NCI-H2227 (cell line): ENCODE measurements at regions not wholly inside any gene's neighbourhood (a gene's known extent, or its start where the extent isn't known, plus 50 kb on each side); places are given as distances from the start of the nearest gene placed in this dataset.

ENCODE experiments used
- DNase-seq: peaks from one replicate; lab custom pipeline; 2025; ENCODE audit not compliant: unreplicated experiment; lab: John Stamatoyannopoulos, UW

- DNase-seq: no peak
Observed at GRCh38 chr20:58600756-58601155, 50.3 kb upstream of the STX16 start.

DNA sequence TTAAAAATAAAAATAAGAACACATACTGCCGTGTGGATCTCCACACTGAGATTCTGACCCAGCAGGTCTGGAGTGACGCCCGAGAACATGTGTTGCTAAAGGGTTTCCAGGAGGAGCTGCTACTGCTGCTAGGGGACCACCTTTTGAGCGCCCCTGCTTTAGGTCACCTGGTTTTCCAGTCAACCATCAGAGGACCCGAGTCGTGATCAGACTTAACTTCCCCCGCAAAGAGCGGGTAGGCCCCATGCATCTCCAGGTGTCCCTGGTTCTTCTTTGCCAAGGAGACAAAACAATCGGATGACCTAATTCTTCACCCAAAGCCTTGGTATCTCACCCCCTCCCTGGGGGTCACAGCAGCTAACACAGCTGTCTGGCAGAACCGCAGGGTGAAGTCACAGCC is 51.1 kb upstream of the STX16 start:
- DNase-seq: no peak

DNA sequence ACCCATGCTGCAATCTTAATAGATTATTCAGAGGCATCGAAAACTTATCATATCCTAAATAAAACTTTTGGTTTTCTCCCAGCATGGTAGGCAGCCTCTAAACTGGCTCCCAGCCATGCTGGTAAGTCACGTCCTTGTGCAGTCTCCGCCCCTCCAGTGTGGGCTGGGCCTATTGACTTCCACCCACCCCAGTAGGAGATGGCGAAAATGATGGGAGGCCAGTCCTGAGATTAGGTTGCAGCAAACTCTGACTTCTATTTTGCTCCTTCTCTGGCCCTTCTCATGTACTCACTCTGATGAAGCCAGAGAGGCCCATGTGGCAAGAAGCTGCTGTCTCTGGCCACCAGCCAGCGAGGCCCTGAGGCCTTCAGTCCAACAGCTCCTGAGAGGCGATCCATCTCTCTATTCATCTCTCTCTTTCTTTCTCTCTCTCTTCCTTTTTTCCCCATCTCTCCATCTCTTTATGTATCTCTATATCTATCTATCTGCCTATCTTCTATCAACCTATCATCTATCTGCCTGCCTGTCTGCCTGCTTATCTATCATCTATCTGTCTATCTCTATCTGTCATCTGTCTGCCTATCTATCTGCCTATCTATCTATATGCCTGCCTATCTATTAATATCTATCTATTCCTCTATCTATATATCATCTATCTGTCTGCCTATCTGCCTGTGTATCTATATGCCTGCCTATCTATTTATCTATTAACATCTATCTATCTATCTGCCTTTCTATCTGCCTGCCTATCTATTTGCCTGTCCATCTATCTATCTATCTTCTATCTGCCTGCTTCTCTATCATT is 52.7 kb upstream of the STX16 start:
- DNase-seq: no peak

DNA sequence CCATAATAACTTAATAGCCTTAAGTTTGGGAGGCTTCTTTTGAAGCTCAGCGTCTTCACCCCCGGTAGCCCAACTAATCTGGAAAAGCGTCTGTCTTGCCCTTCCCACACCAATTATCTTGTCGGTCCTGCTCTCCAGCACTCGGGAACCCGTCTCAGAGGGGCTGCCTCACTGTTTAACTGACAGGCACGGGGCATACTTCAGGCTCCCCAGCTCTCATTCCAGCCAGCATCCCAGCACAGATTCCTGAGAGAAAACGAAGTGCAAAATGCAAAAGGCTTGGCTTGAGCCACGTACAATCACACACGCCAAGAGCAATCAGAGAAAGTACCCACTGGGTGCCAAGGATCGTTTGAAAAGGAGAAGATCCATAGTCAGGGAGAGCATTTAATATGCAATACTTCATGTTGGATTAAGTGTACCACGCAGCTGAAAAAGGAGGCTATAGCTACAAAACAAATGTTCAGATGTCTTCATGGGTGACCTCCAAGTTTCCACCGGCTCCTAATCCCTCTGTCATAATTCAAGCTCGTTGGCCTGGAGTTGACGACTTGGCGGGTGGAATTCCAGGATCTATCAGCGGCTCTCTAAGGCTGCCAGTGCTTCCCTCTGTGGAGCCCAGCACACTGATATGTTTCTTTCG is 53.7 kb upstream of the STX16 start:
- DNase-seq: peak; percentile 59

DNA sequence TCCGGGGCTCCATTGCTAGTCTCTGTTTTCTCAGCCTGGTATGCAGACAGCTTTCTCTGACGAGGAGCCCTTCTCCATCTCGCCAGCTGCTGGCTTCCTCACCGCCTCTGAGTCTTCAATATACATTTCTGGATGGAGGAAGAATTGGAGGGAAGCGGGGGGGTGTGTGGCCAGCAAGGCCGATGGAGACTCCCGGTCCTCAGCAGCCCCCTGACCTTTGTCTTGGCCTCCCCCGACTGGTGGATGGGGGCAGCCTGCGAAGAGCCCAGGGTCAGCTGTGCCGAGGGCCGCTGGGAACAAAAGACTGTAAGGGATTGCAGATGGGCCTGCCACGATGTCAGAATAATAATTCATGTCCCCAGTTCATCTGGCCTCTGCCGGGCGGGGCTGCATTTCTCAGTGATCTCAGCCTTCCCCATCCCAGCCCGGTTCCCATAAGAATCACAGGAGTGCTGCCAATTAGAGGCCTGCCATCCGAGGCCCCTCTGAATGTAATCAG is 54.3 kb upstream of the STX16 start:
- peak; percentile 59 for DNase-seq

DNA sequence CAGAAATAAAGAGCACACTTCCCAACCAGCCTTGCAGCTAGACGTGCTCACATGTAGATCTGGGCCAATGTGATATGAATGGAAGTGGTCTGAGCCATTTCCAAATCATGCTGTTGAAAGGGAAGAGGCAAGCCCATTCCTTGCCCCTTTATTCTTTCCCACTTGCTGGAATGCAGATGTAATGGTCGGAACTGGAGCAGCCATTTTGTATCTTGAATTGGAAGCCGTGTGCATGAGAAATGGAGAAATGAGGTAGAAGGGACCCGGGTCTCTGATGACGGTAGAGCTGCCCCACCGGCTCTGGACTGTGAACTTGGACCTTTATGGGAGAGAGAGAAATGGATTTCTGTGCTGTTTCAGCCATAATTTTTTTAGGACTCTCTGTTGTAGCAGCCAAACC is 54.8 kb upstream of the STX16 start:
- no peak for DNase-seq

DNA sequence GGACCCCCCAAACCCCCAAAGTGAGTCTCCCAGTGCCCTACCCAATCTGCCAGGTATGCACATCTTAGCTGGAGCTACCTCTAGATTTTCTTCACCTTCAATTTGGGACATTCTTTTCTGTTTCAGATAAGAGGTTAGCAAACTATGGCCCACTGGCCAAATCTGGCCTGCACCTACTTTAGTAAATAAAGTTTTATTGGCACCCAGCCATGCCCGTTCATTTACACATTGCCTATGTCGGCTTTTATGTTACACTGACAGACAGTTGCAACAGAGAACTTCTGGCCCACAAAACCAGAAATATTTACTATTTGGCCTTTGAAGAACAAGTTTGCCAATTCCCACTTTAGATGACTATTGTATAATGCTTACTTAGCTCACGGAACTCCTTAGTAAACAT is 55.9 kb upstream of the STX16 start:
- no peak for DNase-seq

GRCh38 chr20:58593880-58594638 is 57.0 kb upstream of the STX16 start:
- peak; percentile 14 for DNase-seq

GRCh38 chr20:58592076-58592695 is 58.9 kb upstream of the STX16 start:
- no peak for DNase-seq

- no peak for DNase-seq
Observed at GRCh38 chr20:58590679-58591473, 60.2 kb upstream of the STX16 start.

GRCh38 chr20:58587467-58587866 is 63.6 kb upstream of the STX16 start:
- no peak for DNase-seq

GRCh38 chr20:58586565-58587093 is 64.5 kb upstream of the STX16 start:
- no peak for DNase-seq

DNA sequence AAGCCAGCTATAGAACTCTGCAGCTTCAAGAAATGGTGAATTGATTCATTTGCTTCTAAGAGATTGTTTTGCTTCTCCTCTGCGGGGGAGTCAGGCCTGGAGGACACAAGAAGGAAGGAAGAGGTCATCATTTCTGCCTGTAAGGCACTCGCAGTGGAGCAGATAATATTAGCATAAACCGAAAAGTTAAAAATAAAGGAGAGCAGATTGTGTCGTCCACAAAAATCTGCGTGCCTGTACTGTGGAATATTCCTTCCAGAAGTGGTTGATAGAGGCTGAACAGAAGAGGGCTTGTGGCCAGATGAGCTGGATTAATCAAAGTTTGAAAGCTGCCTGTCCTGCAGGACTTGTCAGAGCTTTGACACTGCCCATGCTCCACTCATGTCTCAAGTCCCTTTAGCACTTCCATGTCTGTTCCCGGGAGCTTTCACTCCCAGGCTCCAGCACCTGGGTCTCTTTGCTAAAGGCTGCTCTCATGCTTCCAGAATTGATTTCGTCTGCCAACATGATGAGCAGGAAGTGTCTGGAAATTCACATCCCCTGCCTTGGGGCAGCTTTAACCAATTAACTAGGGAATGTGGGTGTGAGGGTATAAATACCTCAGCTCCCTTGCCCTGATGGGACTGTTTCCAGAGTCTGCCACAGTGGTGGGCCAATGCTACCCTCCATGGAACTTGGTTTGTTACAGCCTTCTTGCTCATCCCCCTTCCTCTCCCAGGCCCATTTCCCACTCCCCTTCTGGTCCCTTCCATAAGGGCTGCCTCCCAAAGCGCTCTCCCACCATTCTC is 65.1 kb upstream of the STX16 start:
- DNase-seq: no peak

GRCh38 chr20:58584881-58585752 is 66.0 kb upstream of the STX16 start:
- DNase-seq: no peak

- DNase-seq: no peak
Observed at GRCh38 chr20:58584051-58584824, 66.8 kb upstream of the STX16 start.

GRCh38 chr20:58583586-58583985 is 67.5 kb upstream of the STX16 start:
- no peak for DNase-seq

- DNase-seq: no peak
Observed at GRCh38 chr20:58583176-58583575, 67.9 kb upstream of the STX16 start.

- no peak for DNase-seq
Observed at GRCh38 chr20:58580474-58580835, 65.3 kb upstream of the APCDD1L start.
